ENCODE measurements at regions not wholly inside any gene's neighbourhood (a gene's known extent, or its start where the extent isn't known, plus 50 kb on each side); places are given as distances from the start of the nearest gene placed in this dataset.

- H3K36me3 ChIP-seq (ENCODE audit: low read depth): no peaks in the 10 kb centered on the region
- no peaks in the 10 kb centered on the region for H3K4me1 ChIP-seq (replicated peaks; ENCODE audit: insufficient read depth)
- POLR2A ChIA-PET (ENCODE audit: unreplicated experiment): no interaction called here
- H3K27ac ChIP-seq: no peak overlapping the region
- H3K9me3 ChIP-seq (ENCODE audit: insufficient read depth, low read depth): no peaks in the 10 kb centered on the region
- CTCF ChIA-PET: no interaction called here
- no peak overlapping the region for H3K4me3 ChIP-seq
- no peaks in the 10 kb centered on the region for H3K9me2 ChIP-seq (ENCODE audit: insufficient read depth)
- intact Hi-C loops (cut with micrococcal nuclease; ENCODE audit: unreplicated experiment): no loop called here
- H3K4me2 ChIP-seq: no peak overlapping the region
- no peaks in the 10 kb centered on the region for H3K27me3 ChIP-seq (ENCODE audit: insufficient read depth, low read depth)
- DNase-seq: no peak
- TF ChIP-seq EZH2 (IDR thresholded peaks at IDR 0.05; ENCODE audit: low read depth) (no peak), CTCF (conservative IDR thresholded peaks at IDR 0.05) (no peak)
- no TSS peak for BruUV-seq (replicated peaks)
- no peaks in the 10 kb centered on the region for H3F3A ChIP-seq (ENCODE audit: insufficient read depth, low read depth)
- H3K79me2 ChIP-seq (ENCODE audit: low read depth): no peaks in the 10 kb centered on the region
- H4K20me1 ChIP-seq (ENCODE audit: insufficient read depth): no peaks in the 10 kb centered on the region
- H2AFZ ChIP-seq: no peak overlapping the region
Observed at GRCh38 chr3:116785226-116785625, 75.6 kb downstream of the TUSC7 start.

- no TSS peak for BruUV-seq (replicated peaks)
- Histone ChIP-seq H3K4me3 (no peak overlapping the region), H3K79me2 (ENCODE audit: low read depth) (no peaks in the 10 kb centered on the region), H2AFZ (no peak overlapping the region), H3K27me3 (ENCODE audit: insufficient read depth, low read depth) (no peaks in the 10 kb centered on the region), H3K4me1 (replicated peaks; ENCODE audit: insufficient read depth) (no peaks in the 10 kb centered on the region), H3F3A (ENCODE audit: insufficient read depth, low read depth) (no peaks in the 10 kb centered on the region), H3K27ac (no peak overlapping the region), H3K4me2 (no peak overlapping the region), H3K36me3 (ENCODE audit: low read depth) (no peaks in the 10 kb centered on the region), H3K9me2 (ENCODE audit: insufficient read depth) (no peaks in the 10 kb centered on the region), H4K20me1 (ENCODE audit: insufficient read depth) (no peaks in the 10 kb centered on the region), H3K9me3 (ENCODE audit: insufficient read depth, low read depth) (no peaks in the 10 kb centered on the region)
- POLR2A ChIA-PET (ENCODE audit: unreplicated experiment): no interaction called here
- CTCF ChIA-PET: no interaction called here
- DNase-seq: no peak
- intact Hi-C loops (cut with micrococcal nuclease; ENCODE audit: unreplicated experiment): no loop called here
- TF ChIP-seq CTCF (conservative IDR thresholded peaks at IDR 0.05) (no peak), EZH2 (IDR thresholded peaks at IDR 0.05; ENCODE audit: low read depth) (no peak)
Observed at GRCh38 chr3:116802651-116803050, 93.1 kb downstream of the TUSC7 start.

GRCh38 chr3:116806351-116806750, 96.8 kb downstream of the TUSC7 start:
- BruUV-seq (replicated peaks): no TSS peak
- intact Hi-C loops (cut with micrococcal nuclease; ENCODE audit: unreplicated experiment): no loop called here

More at GRCh38 chr3:116806351-116806750, 96.8 kb downstream of the TUSC7 start:
- CTCF ChIA-PET: no interaction called here
- Histone ChIP-seq H3K4me2 (no peak overlapping the region), H3F3A (ENCODE audit: insufficient read depth, low read depth) (no peaks in the 10 kb centered on the region), H3K27me3 (ENCODE audit: insufficient read depth, low read depth) (no peaks in the 10 kb centered on the region), H3K9me3 (ENCODE audit: insufficient read depth, low read depth) (no peaks in the 10 kb centered on the region), H3K79me2 (ENCODE audit: low read depth) (no peaks in the 10 kb centered on the region), H3K27ac (no peak overlapping the region), H4K20me1 (ENCODE audit: insufficient read depth) (no peaks in the 10 kb centered on the region), H3K9me2 (ENCODE audit: insufficient read depth) (no peaks in the 10 kb centered on the region), H2AFZ (no peak overlapping the region), H3K4me3 (no peak overlapping the region), H3K4me1 (replicated peaks; ENCODE audit: insufficient read depth) (no peaks in the 10 kb centered on the region), H3K36me3 (ENCODE audit: low read depth) (no peaks in the 10 kb centered on the region)
- DNase-seq: no peak
- TF ChIP-seq EZH2 (IDR thresholded peaks at IDR 0.05; ENCODE audit: low read depth) (no peak), CTCF (conservative IDR thresholded peaks at IDR 0.05) (no peak)
- POLR2A ChIA-PET (ENCODE audit: unreplicated experiment): no interaction called here

Data from PC-9 (cell line).